Gastrocnemius medialis (tissue), 4 donors: ENCODE measurements at regions not wholly inside any gene's neighbourhood (a gene's known extent, or its start where the extent isn't known, plus 50 kb on each side); places are given as distances from the start of the nearest gene placed in this dataset.

Experiments
- ATAC-seq, 2 donors: fragments of 150-250 bp; one replicate each; pipeline ENCODE4 v1.9.1; 2016
- DNase-seq, 2 donors: peaks; one replicate each; pipeline ENCODE4 v3.0.0-alpha.2; 2019
- H3K27ac ChIP-seq, 4 donors: fragments of 200-600 bp; sonication (generic); 1 replicate in 1 of 4; 2 replicates in 3 of 4; pipeline ENCODE4 v1.5.1; 2016 to 2018; ENCODE audit warnings: mild to moderate bottlenecking in 2 of 4, moderate library complexity in 1 of 4
- H3K27me3 ChIP-seq, 3 donors: fragments of 200-600 bp; sonication (generic) in 2 of 3; 1 replicate in 1 of 3; 2 replicates in 2 of 3; pipeline versions ENCODE4 v1.5.1 to v1.6.0; 2016 to 2019; ENCODE audit warnings: mild to moderate bottlenecking in 1 of 3, moderate library complexity in 1 of 3
- H3K36me3 ChIP-seq, 2 donors: fragments of 200-600 bp; sonication (generic) in 1 of 2; one replicate each; pipeline ENCODE4 v1.5.1; 2017 to 2018
- H3K4me1 ChIP-seq, 2 donors: fragments of 200-600 bp; sonication (generic) in 1 of 2; one replicate each; pipeline ENCODE4 v1.5.1; 2016 to 2017; ENCODE audit warnings: mild to moderate bottlenecking in 2 of 2
- H3K4me3 ChIP-seq, 4 donors: fragments of 200-600 bp; sonication (generic) in 3 of 4; 1 replicate in 1 of 4; 2 replicates in 3 of 4; pipeline ENCODE4 v1.5.1; 2016 to 2019; ENCODE audit warnings: mild to moderate bottlenecking in 2 of 4
- H3K9me3 ChIP-seq, 3 donors: fragments of 200-600 bp; sonication (generic) in 2 of 3; 1 replicate in 1 of 3; 2 replicates in 2 of 3; pipeline ENCODE4 v1.5.1; 2016 to 2019
- CTCF ChIP-seq, 5 experiments: fragments of 450-650 bp in 3 of 5; fragments of 200-600 bp in 2 of 5; sonication (generic) in 2 of 5; IDR thresholded peaks in 4 of 5; conservative IDR thresholded peaks in 1 of 5; 1 replicate in 4 of 5; 2 replicates in 1 of 5; pipeline ENCODE4 v1.5.1; 2016 to 2019; ENCODE audit warnings: antibody characterized with exemption in 5 of 5, mild to moderate bottlenecking in 3 of 5, moderate library complexity in 3 of 5
- POLR2A ChIP-seq, 2 donors: fragments of 450-650 bp; IDR thresholded peaks; one replicate each; pipeline ENCODE4 v1.6.1; 2017; ENCODE audit warnings: antibody characterized with exemption in 2 of 2, mild to moderate bottlenecking in 2 of 2, moderate library complexity in 2 of 2
- in situ Hi-C, 4 donors: fragments of 200-750 bp; cut with MboI; loops; one replicate each; pipeline versions ENCODE4 v1.15.0 to v1.8.0; 2017; ENCODE audit warnings: low sequenced_read_pairs in 4 of 4
- intact Hi-C: fragments of 100-400 bp; cut with DNase I; formaldehyde crosslinking; loops from one replicate; pipeline ENCODE4 v1.15.1; 2023; ENCODE audit warnings: low total_unique reads

GRCh38 chr6:56742122-56742791, 99.6 kb upstream of the DST start:
- in situ Hi-C loops, result no loop called here
- H3K27ac ChIP-seq, result peak overlapping the region in 1 of 4 donors; percentile 7

GRCh38 chr6:56741472-56741871, 98.8 kb upstream of the DST start:
- in situ Hi-C loops (no loop called here), intact Hi-C loops (no loop called here)
- no peaks in the 10 kb centered on the region for H3K9me3 ChIP-seq
- TF ChIP-seq CTCF (IDR thresholded peaks at IDR 0.05 in 4 of 5, conservative IDR thresholded peaks at IDR 0.05 in 1 of 5) (no peak), POLR2A (IDR thresholded peaks at IDR 0.05) (no peak)
- no peak overlapping the region for H3K27ac ChIP-seq
- DNase-seq (no peak), ATAC-seq (no peak)
- peaks cover 42 to 54% of the 10 kb centered on the region in 2 donors for H3K4me1 ChIP-seq
- H3K27me3 ChIP-seq, result no peaks in the 10 kb centered on the region
- no peak overlapping the region for H3K4me3 ChIP-seq
- no peaks in the 10 kb centered on the region for H3K36me3 ChIP-seq

More at GRCh38 chr6:56742122-56742791, 99.6 kb upstream of the DST start:
- intact Hi-C loops, result no loop called here
- DNase-seq (no peak), ATAC-seq (peak in 1 of 2 donors; percentile 19)
- Histone ChIP-seq H3K4me1 (peaks cover 47 to 61% of the 10 kb centered on the region in 2 donors), H3K9me3 (no peaks in the 10 kb centered on the region), H3K36me3 (no peaks in the 10 kb centered on the region), H3K27me3 (no peaks in the 10 kb centered on the region), H3K4me3 (no peak overlapping the region)
- no peak for TF ChIP-seq CTCF (IDR thresholded peaks at IDR 0.05 in 4 of 5, conservative IDR thresholded peaks at IDR 0.05 in 1 of 5)
- no peak for TF ChIP-seq POLR2A (IDR thresholded peaks at IDR 0.05)

GRCh38 chr6:56739836-56740815, 97.4 kb upstream of the DST start:
- Histone ChIP-seq H3K27ac (no peak overlapping the region), H3K27me3 (no peaks in the 10 kb centered on the region), H3K9me3 (no peaks in the 10 kb centered on the region), H3K4me1 (peaks cover 42 to 50% of the 10 kb centered on the region in 2 donors), H3K4me3 (no peak overlapping the region), H3K36me3 (no peaks in the 10 kb centered on the region)
- TF ChIP-seq POLR2A (IDR thresholded peaks at IDR 0.05) (no peak), CTCF (IDR thresholded peaks at IDR 0.05 in 4 of 5, conservative IDR thresholded peaks at IDR 0.05 in 1 of 5) (no peak)
- in situ Hi-C loops, result no loop called here
- DNase-seq, result no peak
- ATAC-seq, result no peak
- intact Hi-C loops, result no loop called here

- ATAC-seq (no peak), DNase-seq (no peak)
- intact Hi-C loops, result no loop called here
- H3K4me1 ChIP-seq, result peaks cover 22 to 43% of the 10 kb centered on the region in 2 donors
- in situ Hi-C loops, result no loop called here
- H3K36me3 ChIP-seq, result no peaks in the 10 kb centered on the region
- no peaks in the 10 kb centered on the region for H3K9me3 ChIP-seq
- H3K27ac ChIP-seq, result no peak overlapping the region
- no peak overlapping the region for H3K4me3 ChIP-seq
- TF ChIP-seq POLR2A (IDR thresholded peaks at IDR 0.05), result no peak
- no peak for TF ChIP-seq CTCF (IDR thresholded peaks at IDR 0.05 in 4 of 5, conservative IDR thresholded peaks at IDR 0.05 in 1 of 5)
- no peaks in the 10 kb centered on the region for H3K27me3 ChIP-seq
Observed at GRCh38 chr6:56736804-56737203, 94.1 kb upstream of the DST start.
